ENCODE measurements at regions not wholly inside any gene's neighbourhood (a gene's known extent, or its start where the extent isn't known, plus 50 kb on each side); places are given as distances from the start of the nearest gene placed in this dataset.

DNA sequence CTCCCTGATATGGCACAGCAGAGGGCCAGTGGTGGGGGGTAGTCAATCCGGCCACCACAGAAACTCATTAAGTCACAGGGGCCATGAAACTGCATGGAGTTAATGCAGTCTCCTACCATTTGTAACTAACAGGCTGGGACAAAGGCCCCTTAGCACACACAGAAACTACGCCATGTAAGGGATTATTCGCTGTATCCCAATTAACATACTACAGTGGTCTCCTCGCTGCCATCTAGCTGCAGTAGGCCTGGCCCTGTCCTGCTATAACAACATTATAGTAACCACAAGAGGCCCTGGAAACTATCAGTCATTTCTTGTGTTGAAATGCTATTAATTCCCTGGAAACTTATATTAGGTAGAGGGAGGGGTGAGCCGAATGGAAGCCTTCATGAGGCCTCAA, 72.3 kb upstream of the CCN2 start:
- WGBS (ENCODE audit: insufficient coverage, insufficient replicate concordance, low lambda C conversion rate, missing lambda C conversion rate) = 47% methylated on average over 5 of the region's 5 CpGs
- no peak overlapping the region for H3K27ac ChIP-seq (ENCODE audit: control insufficient read depth, insufficient read depth)
- ATAC-seq (no peak), FAIRE-seq (no peak), DNase-seq (ENCODE audit: low read depth, low spot score) (no peak)
- H3K4me1 ChIP-seq (ENCODE audit: control insufficient read depth, insufficient read depth, low read length) = no peaks in the 10 kb centered on the region
- H3K79me2 ChIP-seq (ENCODE audit: control insufficient read depth, insufficient read depth, low read length) = no peaks in the 10 kb centered on the region
- no peak overlapping the region for H3K4me3 ChIP-seq
- no peaks in the 10 kb centered on the region for H3K9me3 ChIP-seq (replicated peaks; ENCODE audit: control insufficient read depth, insufficient read depth, low read length)
- no peak overlapping the region for H2AFZ ChIP-seq (ENCODE audit: control insufficient read depth, low read depth, low read length)
- intact Hi-C loops (cut with micrococcal nuclease; ENCODE audit: unreplicated experiment) (no loop called here), in situ Hi-C loops (cut with MboI) (no loop called here)
- ChIA-PET RAD21 (ENCODE audit: unreplicated experiment) (no interaction called here), POLR2A (no interaction called here), SMC1A (ENCODE audit: uncharacterized antibody, unreplicated experiment) (no interaction called here), CTCF (no interaction called here)
- no peaks in the 10 kb centered on the region for H3K36me3 ChIP-seq (ENCODE audit: control insufficient read depth in 2 of 2, insufficient read depth in 2 of 2, low read length in 1 of 2)
- H3K4me2 ChIP-seq (ENCODE audit: control insufficient read depth, insufficient read depth) = no peak overlapping the region
- H4K20me1 ChIP-seq (ENCODE audit: control insufficient read depth, insufficient read depth) = no peaks in the 10 kb centered on the region
- TF ChIP-seq RCOR1 (conservative IDR thresholded peaks at IDR 0.05; ENCODE audit: low read depth, low read length) = no peak
- TF ChIP-seq EED (IDR thresholded peaks at IDR 0.05; ENCODE audit: low read depth) = no peak
- no peak for TF ChIP-seq SREBF2 (IDR thresholded peaks at IDR 0.05; ENCODE audit: low read length)
- no peak for TF ChIP-seq MXI1 (IDR thresholded peaks at IDR 0.05; ENCODE audit: low read depth, low read length)
- TF ChIP-seq SREBF1 (IDR thresholded peaks at IDR 0.05; ENCODE audit: low read length) = no peak
- TF ChIP-seq USF1 (IDR thresholded peaks at IDR 0.05; ENCODE audit: borderline replicate concordance, extremely low read length, insufficient read depth, low read depth, low read length) = no peak
- no peak for TF ChIP-seq KAT2A (conservative IDR thresholded peaks at IDR 0.05; ENCODE audit: control insufficient read depth, low read depth, low read length)
- TF ChIP-seq, protein P1, sequence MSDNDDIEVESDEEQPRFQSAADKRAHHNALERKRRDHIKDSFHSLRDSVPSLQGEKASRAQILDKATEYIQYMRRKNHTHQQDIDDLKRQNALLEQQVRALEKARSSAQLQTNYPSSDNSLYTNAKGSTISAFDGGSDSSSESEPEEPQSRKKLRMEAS (IDR thresholded peaks at IDR 0.05; ENCODE audit: low read depth, low read length) = no peak
- TF ChIP-seq HDAC2 (IDR thresholded peaks at IDR 0.05) = no peak
- TF ChIP-seq, protein P2, sequence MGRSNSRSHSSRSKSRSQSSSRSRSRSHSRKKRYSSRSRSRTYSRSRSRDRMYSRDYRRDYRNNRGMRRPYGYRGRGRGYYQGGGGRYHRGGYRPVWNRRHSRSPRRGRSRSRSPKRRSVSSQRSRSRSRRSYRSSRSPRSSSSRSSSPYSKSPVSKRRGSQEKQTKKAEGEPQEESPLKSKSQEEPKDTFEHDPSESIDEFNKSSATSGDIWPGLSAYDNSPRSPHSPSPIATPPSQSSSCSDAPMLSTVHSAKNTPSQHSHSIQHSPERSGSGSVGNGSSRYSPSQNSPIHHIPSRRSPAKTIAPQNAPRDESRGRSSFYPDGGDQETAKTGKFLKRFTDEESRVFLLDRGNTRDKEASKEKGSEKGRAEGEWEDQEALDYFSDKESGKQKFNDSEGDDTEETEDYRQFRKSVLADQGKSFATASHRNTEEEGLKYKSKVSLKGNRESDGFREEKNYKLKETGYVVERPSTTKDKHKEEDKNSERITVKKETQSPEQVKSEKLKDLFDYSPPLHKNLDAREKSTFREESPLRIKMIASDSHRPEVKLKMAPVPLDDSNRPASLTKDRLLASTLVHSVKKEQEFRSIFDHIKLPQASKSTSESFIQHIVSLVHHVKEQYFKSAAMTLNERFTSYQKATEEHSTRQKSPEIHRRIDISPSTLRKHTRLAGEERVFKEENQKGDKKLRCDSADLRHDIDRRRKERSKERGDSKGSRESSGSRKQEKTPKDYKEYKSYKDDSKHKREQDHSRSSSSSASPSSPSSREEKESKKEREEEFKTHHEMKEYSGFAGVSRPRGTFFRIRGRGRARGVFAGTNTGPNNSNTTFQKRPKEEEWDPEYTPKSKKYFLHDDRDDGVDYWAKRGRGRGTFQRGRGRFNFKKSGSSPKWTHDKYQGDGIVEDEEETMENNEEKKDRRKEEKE (IDR thresholded peaks at IDR 0.05) = no peak
- no peak for TF ChIP-seq LARP7 (IDR thresholded peaks at IDR 0.05)
- no peak for TF ChIP-seq ATF3 (IDR thresholded peaks at IDR 0.05; ENCODE audit: borderline replicate concordance, extremely low read depth, low read depth, low read length)
- TF ChIP-seq, protein P3, sequence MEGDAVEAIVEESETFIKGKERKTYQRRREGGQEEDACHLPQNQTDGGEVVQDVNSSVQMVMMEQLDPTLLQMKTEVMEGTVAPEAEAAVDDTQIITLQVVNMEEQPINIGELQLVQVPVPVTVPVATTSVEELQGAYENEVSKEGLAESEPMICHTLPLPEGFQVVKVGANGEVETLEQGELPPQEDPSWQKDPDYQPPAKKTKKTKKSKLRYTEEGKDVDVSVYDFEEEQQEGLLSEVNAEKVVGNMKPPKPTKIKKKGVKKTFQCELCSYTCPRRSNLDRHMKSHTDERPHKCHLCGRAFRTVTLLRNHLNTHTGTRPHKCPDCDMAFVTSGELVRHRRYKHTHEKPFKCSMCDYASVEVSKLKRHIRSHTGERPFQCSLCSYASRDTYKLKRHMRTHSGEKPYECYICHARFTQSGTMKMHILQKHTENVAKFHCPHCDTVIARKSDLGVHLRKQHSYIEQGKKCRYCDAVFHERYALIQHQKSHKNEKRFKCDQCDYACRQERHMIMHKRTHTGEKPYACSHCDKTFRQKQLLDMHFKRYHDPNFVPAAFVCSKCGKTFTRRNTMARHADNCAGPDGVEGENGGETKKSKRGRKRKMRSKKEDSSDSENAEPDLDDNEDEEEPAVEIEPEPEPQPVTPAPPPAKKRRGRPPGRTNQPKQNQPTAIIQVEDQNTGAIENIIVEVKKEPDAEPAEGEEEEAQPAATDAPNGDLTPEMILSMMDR (IDR thresholded peaks at IDR 0.05 in 2 of 3, conservative IDR thresholded peaks at IDR 0.05 in 1 of 3; ENCODE audit: control insufficient read depth in 2 of 3, extremely low read depth in 1 of 3, insufficient read depth in 1 of 3, low read depth in 3 of 3, low read length in 3 of 3) = no peak
- TF ChIP-seq SMARCA5 (IDR thresholded peaks at IDR 0.05) = no peak
- TF ChIP-seq BRCA1 (IDR thresholded peaks at IDR 0.05; ENCODE audit: low read depth, low read length) = no peak
- TF ChIP-seq ASH2L (IDR thresholded peaks at IDR 0.05; ENCODE audit: borderline replicate concordance, low read depth) = no peak
- TF ChIP-seq JUND (IDR thresholded peaks at IDR 0.05; ENCODE audit: low read depth, low read length) = no peak
- BruUV-seq (replicated peaks) = no TSS peak
- no peaks in the 10 kb centered on the region for H3K27me3 ChIP-seq (replicated peaks in 1 of 2; ENCODE audit: control insufficient read depth in 2 of 2, insufficient read depth in 2 of 2, low read length in 1 of 2)
- no peak overlapping the region for H3K9ac ChIP-seq (ENCODE audit: control insufficient read depth, insufficient read depth, low read length)

All from GM12878 (cell line).